SK-N-SH (cell line): ENCODE measurements at regions not wholly inside any gene's neighbourhood (a gene's known extent, or its start where the extent isn't known, plus 50 kb on each side); places are given as distances from the start of the nearest gene placed in this dataset.

Experiments used
- CTCF ChIA-PET: fragments of 300-600, 350-600 bp; formaldehyde crosslinking; extraction: SDS; loops from one replicate; lab custom pipeline; 2021; lab: Yijun Ruan, JAX
- POLR2A ChIA-PET: fragments of 350-600 bp; sonication (Branson Sonifier 250); formaldehyde crosslinking; extraction: SDS; loops from one replicate; lab custom pipeline; 2020; ENCODE audit warnings: antibody characterized with exemption, inconsistent platforms; lab: Yijun Ruan, JAX
- DNase-seq: peaks from one replicate; pipeline ENCODE4 v3.0.0; 2012
- H2AFZ ChIP-seq: fragments of 200-600 bp; sonication (generic); 2 replicates; pipeline ENCODE4 v1.8.1; 2016; ENCODE audit warnings: antibody characterized with exemption, mild to moderate bottlenecking, low read depth
- H3F3A ChIP-seq: fragments of 200-600 bp; sonication (generic); replicated peaks from 2 replicates; pipeline ENCODE3; 2016; ENCODE audit warnings: antibody characterized with exemption, mild to moderate bottlenecking; ENCODE audit not compliant: insufficient read depth
- H3K27ac ChIP-seq, 2 experiments: fragments of 200-500 bp in 1 of 2; fragments of 200-600 bp in 1 of 2; sonication (Bioruptor generic) in 1 of 2; sonication (generic), shearing (Covaris generic) in 1 of 2; 2 replicates each; pipeline versions ENCODE4 v1.5.1 to v1.6.1; 2014 to 2016; ENCODE audit warnings: low read depth in 2 of 2, inconsistent platforms in 1 of 2, low read length in 1 of 2, mild to moderate bottlenecking in 1 of 2, mixed read lengths in 1 of 2
- H3K27me3 ChIP-seq: fragments of 200-600 bp; sonication (generic), shearing (Covaris generic); 2 replicates; pipeline ENCODE4 v1.6.1; 2016; ENCODE audit warnings: mixed run types; ENCODE audit not compliant: insufficient read depth
- H3K36me3 ChIP-seq, 2 experiments: fragments of 200-500 bp in 1 of 2; fragments of 200-600 bp in 1 of 2; sonication (Bioruptor generic) in 1 of 2; sonication (generic) in 1 of 2; replicated peaks in 1 of 2; 2 replicates each; pipeline versions ENCODE3 to v1.5.1; 2014 to 2016; ENCODE audit warnings: low read length in 1 of 2, mild to moderate bottlenecking in 1 of 2; ENCODE audit not compliant: insufficient read depth in 2 of 2, control insufficient read depth in 1 of 2
- H3K4me1 ChIP-seq, 2 experiments: fragments of 200-500 bp in 1 of 2; fragments of 200-600 bp in 1 of 2; sonication (Bioruptor generic) in 1 of 2; sonication (generic), shearing (Covaris generic) in 1 of 2; 2 replicates each; pipeline versions ENCODE4 v1.5.1 to v1.6.1; 2014 to 2016; ENCODE audit warnings: low read depth in 1 of 2, low read length in 1 of 2, mixed run types in 1 of 2; ENCODE audit not compliant: insufficient read depth in 2 of 2, control insufficient read depth in 1 of 2
- H3K4me2 ChIP-seq: fragments of 200-600 bp; sonication (generic), shearing (Covaris generic); 2 replicates; pipeline ENCODE4 v1.6.1; 2017; ENCODE audit warnings: mixed run types
- H3K4me3 ChIP-seq, 2 experiments: fragments of 200-500 bp in 1 of 2; fragments of 200-600 bp in 1 of 2; sonication (Bioruptor generic) in 1 of 2; sonication (generic), shearing (Covaris generic) in 1 of 2; 2 replicates each; pipeline versions ENCODE4 v1.5.1 to v1.8.1; 2014 to 2016; ENCODE audit warnings: low read depth in 2 of 2, inconsistent platforms in 1 of 2, low read length in 1 of 2, mild to moderate bottlenecking in 1 of 2, mixed read lengths in 1 of 2, moderate library complexity in 1 of 2
- H3K79me2 ChIP-seq: fragments of 200-600 bp; sonication (generic); 2 replicates; pipeline ENCODE4 v1.8.1; 2017; ENCODE audit warnings: mild to moderate bottlenecking; ENCODE audit not compliant: insufficient read depth
- H3K9ac ChIP-seq: fragments of 200-600 bp; sonication (generic); 2 replicates; pipeline ENCODE4 v1.6.1; 2017; ENCODE audit warnings: mixed run types
- H3K9me2 ChIP-seq: fragments of 200-600 bp; sonication (generic); 2 replicates; pipeline ENCODE4 v1.6.1; 2017; ENCODE audit warnings: mixed run types
- H3K9me3 ChIP-seq: fragments of 200-600 bp; sonication (generic); 2 replicates; pipeline ENCODE4 v1.6.1; 2017; ENCODE audit warnings: mixed run types, mild to moderate bottlenecking, moderate library complexity
- H4K20me1 ChIP-seq: fragments of 200-600 bp; sonication (generic); 2 replicates; pipeline ENCODE4 v1.6.1; 2017; ENCODE audit warnings: mild to moderate bottlenecking, mixed run types; ENCODE audit not compliant: insufficient read depth
- CTCF ChIP-seq: fragments of 200-600 bp; sonication (generic); IDR thresholded peaks from 2 replicates; pipeline ENCODE4 v1.6.1; 2017; ENCODE audit warnings: antibody characterized with exemption, mild to moderate bottlenecking, moderate library complexity
- EP300 ChIP-seq, 2 experiments: IDR thresholded peaks; 2 replicates each; pipeline versions ENCODE4 v1.4.0 to v1.6.1; 2012; ENCODE audit warnings: borderline replicate concordance in 1 of 2, low read depth in 1 of 2, low read length in 1 of 2
- EZH2phosphoT487 ChIP-seq: fragments of 200-600 bp; sonication (generic); IDR thresholded peaks from 2 replicates; pipeline ENCODE4 v1.6.1; 2017; ENCODE audit warnings: low read depth, mixed run types, mild to moderate bottlenecking, antibody characterized with exemption, moderate library complexity, borderline replicate concordance
- FOXJ3 ChIP-seq: sonication (generic); formaldehyde crosslinking; IDR thresholded peaks from 2 replicates; pipeline ENCODE4 v1.5.1; 2020; ENCODE audit warnings: mild to moderate bottlenecking, missing genetic modification reagents
- FOXM1 ChIP-seq: IDR thresholded peaks from 2 replicates; pipeline ENCODE4 v1.4.0; 2012; ENCODE audit warnings: low read depth, mild to moderate bottlenecking
- GABPA ChIP-seq: IDR thresholded peaks from 2 replicates; pipeline ENCODE4 v1.4.0; 2012; ENCODE audit warnings: low read depth, mild to moderate bottlenecking
- MAX ChIP-seq: IDR thresholded peaks from 2 replicates; pipeline ENCODE4 v1.4.0; 2012; ENCODE audit warnings: low read depth
- NFIC ChIP-seq: IDR thresholded peaks from 2 replicates; pipeline ENCODE4 v1.4.0; 2012; ENCODE audit warnings: borderline replicate concordance
- RAD21 ChIP-seq: IDR thresholded peaks from 2 replicates; pipeline ENCODE4 v1.6.1; 2012; ENCODE audit warnings: mild to moderate bottlenecking, low read length
- RCOR1 ChIP-seq: fragments of 150-350 bp; IDR thresholded peaks from 2 replicates; pipeline ENCODE4 v1.6.1; 2017; ENCODE audit warnings: antibody characterized with exemption, low read length
- SIN3A ChIP-seq: IDR thresholded peaks from 2 replicates; pipeline ENCODE4 v1.6.1; 2012; ENCODE audit warnings: low read depth, mild to moderate bottlenecking, low read length, moderate library complexity, borderline replicate concordance
- SMC3 ChIP-seq: IDR thresholded peaks from 2 replicates; pipeline ENCODE4 v1.6.1; 2012; ENCODE audit warnings: low read depth, low read length, improper control_type of control experiment
- TCF12 ChIP-seq: IDR thresholded peaks from 2 replicates; pipeline ENCODE4 v1.4.0; 2012
- YY1 ChIP-seq: IDR thresholded peaks from 2 replicates; pipeline ENCODE4 v1.4.0; 2012; ENCODE audit warnings: low read depth, mild to moderate bottlenecking
- ZBTB33 ChIP-seq: IDR thresholded peaks from 2 replicates; pipeline ENCODE4 v1.4.0; 2012; ENCODE audit warnings: low read depth, borderline replicate concordance
- WGBS: methylation state at CpG from one replicate; pipeline ENCODE4 v1.1.6; 2017; ENCODE audit warnings: low lambda C conversion rate; 5-methylcytosine and 5-hydroxymethylcytosine counted together
- TF ChIP-seq, protein P1 (sequence below): IDR thresholded peaks from 2 replicates; pipeline ENCODE4; 2012
- TF ChIP-seq, protein P2 (sequence below): fragments of 150-350 bp; IDR thresholded peaks from 2 replicates; pipeline ENCODE4 v1.6.1; 2017; ENCODE audit warnings: antibody characterized with exemption, low read length, low read depth, borderline replicate concordance

DNA sequence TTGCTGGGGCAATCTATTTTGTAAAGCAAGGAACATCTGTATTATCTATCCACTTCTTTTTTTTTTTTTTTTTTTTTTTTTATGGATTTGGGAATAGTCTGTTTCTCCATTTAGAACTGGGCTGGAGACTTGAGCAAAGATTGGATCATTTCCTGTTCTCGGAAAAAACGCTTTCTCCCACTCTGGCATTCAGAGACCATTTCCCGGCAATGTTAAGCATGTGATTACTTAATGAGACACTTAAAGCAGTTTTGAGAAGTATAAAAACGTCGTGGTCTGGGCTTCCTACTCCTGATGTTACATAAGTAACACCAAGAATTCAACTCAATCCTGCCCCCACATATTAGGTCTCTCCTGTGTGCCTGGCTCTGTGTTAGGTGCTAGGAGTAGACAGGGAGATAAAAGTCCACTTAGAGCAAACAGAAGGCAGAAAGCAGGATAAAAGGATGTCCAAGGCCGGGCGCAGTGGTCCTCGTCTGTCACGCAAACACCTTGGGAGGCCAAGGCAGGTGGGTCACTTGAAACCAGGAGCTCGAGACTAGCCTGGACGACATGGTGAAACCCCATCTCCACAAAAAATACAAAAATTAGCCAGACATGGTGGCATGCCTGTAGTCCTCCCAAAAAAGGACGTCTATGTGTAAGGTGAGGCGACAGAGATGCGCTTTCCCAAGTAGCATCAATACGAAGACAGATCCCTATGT is 152.1 kb upstream of the GSC start:
- Histone ChIP-seq H3K79me2 (no peaks in the 10 kb centered on the region), H3K9me2 (no peaks in the 10 kb centered on the region), H4K20me1 (no peaks in the 10 kb centered on the region), H3K27ac (no peak overlapping the region)
- ChIA-PET POLR2A (no interaction called here), CTCF (no interaction called here)
- WGBS: 64% methylated on average over 15 of the region's 15 CpGs
- TF ChIP-seq CTCF: no peak
- TF ChIP-seq SMC3: no peak
- no peak for TF ChIP-seq GABPA
- TF ChIP-seq ZBTB33: no peak
- no peak for TF ChIP-seq RCOR1
- TF ChIP-seq, all 33 proteins: peak for 0
- Histone ChIP-seq H3K4me1 (no peaks in the 10 kb centered on the region), H3K9ac (no peak overlapping the region), H2AFZ (no peak overlapping the region), H3F3A (no peaks in the 10 kb centered on the region), H3K9me3 (no peaks in the 10 kb centered on the region), H3K4me3 (no peak overlapping the region), H3K4me2 (no peak overlapping the region), H3K27me3 (no peaks in the 10 kb centered on the region), H3K36me3 (no peaks in the 10 kb centered on the region)
- DNase-seq: no peak

DNA sequence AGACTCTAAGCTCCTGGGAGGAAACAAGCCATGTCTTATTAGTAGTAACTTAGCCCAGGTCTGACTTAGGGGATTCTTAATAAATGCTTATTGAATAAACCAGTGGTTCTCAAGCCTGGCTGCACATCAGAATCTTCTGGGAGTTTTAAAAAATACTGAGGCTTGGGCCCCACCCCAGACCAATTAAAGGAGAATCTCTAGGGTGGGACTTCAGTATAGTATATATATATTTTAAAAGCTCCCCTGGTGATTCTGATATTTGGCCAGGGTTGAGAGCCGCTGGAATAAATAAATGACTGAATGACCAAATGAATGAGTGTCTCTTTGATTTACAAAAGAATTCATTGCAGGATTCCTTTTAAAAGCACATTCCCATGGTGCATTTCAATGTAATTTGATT is 151.5 kb upstream of the GSC start:
- ChIA-PET POLR2A (no interaction called here), CTCF (no interaction called here)
- no peak overlapping the region for H3K4me2 ChIP-seq
- 70% methylated on average over 1 of the region's 1 CpG for WGBS
- no peaks in the 10 kb centered on the region for H3K9me2 ChIP-seq
- no peak overlapping the region for H3K9ac ChIP-seq
- no peak overlapping the region for H2AFZ ChIP-seq
- no peaks in the 10 kb centered on the region for H3K27me3 ChIP-seq
- no peak overlapping the region for H3K27ac ChIP-seq
- H3K9me3 ChIP-seq: no peaks in the 10 kb centered on the region
- H3K4me1 ChIP-seq: no peaks in the 10 kb centered on the region
- no peak for DNase-seq
- no peak overlapping the region for H3K4me3 ChIP-seq
- H3K36me3 ChIP-seq: no peaks in the 10 kb centered on the region
- no peaks in the 10 kb centered on the region for H4K20me1 ChIP-seq
- no peaks in the 10 kb centered on the region for H3F3A ChIP-seq
- no peak for TF ChIP-seq RCOR1
- TF ChIP-seq EZH2phosphoT487: no peak
- TF ChIP-seq, protein P1, sequence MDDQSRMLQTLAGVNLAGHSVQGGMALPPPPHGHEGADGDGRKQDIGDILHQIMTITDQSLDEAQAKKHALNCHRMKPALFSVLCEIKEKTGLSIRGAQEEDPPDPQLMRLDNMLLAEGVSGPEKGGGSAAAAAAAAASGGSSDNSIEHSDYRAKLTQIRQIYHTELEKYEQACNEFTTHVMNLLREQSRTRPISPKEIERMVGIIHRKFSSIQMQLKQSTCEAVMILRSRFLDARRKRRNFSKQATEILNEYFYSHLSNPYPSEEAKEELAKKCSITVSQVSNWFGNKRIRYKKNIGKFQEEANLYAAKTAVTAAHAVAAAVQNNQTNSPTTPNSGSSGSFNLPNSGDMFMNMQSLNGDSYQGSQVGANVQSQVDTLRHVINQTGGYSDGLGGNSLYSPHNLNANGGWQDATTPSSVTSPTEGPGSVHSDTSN: no peak
- no peak for TF ChIP-seq YY1
- TF ChIP-seq NFIC: no peak
- no peak for TF ChIP-seq EP300 (IDR thresholded peaks at IDR 0.05; ENCODE audit: borderline replicate concordance in 1 of 2, low read depth in 1 of 2, low read length in 1 of 2)
- TF ChIP-seq SMC3: no peak
- TF ChIP-seq FOXJ3 (CRISPR knock-in tag): no peak
- TF ChIP-seq TCF12: no peak
- TF ChIP-seq SIN3A: no peak
- TF ChIP-seq RAD21: no peak
- TF ChIP-seq, protein P2, sequence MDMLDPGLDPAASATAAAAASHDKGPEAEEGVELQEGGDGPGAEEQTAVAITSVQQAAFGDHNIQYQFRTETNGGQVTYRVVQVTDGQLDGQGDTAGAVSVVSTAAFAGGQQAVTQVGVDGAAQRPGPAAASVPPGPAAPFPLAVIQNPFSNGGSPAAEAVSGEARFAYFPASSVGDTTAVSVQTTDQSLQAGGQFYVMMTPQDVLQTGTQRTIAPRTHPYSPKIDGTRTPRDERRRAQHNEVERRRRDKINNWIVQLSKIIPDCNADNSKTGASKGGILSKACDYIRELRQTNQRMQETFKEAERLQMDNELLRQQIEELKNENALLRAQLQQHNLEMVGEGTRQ: no peak
- TF ChIP-seq MAX: no peak
- no peak for TF ChIP-seq FOXM1
- no peaks in the 10 kb centered on the region for H3K79me2 ChIP-seq
